HEK293 (cell line): ENCODE measurements at regions not wholly inside any gene's neighbourhood (a gene's known extent, or its start where the extent isn't known, plus 50 kb on each side); places are given as distances from the start of the nearest gene placed in this dataset.

ENCODE experiments used
- CTCF ChIA-PET: fragments of 350-600 bp; formaldehyde crosslinking; extraction: SDS; loops from one replicate; lab custom pipeline; 2021; ENCODE audit warnings: antibody characterized with exemption; lab: Yijun Ruan, JAX
- POLR2A ChIA-PET: fragments of 300-600 bp; formaldehyde crosslinking; extraction: SDS; loops from one replicate; lab custom pipeline; 2020; ENCODE audit warnings: antibody characterized with exemption, inconsistent platforms; lab: Yijun Ruan, JAX
- H3K27ac ChIP-seq: fragments of 200-500 bp; sonication (Bioruptor generic); 2 replicates; pipeline ENCODE4 v1.5.1; 2014; ENCODE audit warnings: low read depth, low read length, control low read depth, inconsistent platforms; ENCODE audit errors: extremely low read depth
- H3K36me3 ChIP-seq, 2 experiments: fragments of 200-500 bp in 1 of 2; sonication (Bioruptor generic) in 1 of 2; 1 replicate in 1 of 2; 2 replicates in 1 of 2; pipeline ENCODE4 v1.5.1; 2014 to 2017; ENCODE audit warnings: inconsistent platforms in 2 of 2, low read length in 2 of 2; ENCODE audit not compliant: control insufficient read depth in 2 of 2, insufficient read depth in 1 of 2
- H3K4me1 ChIP-seq: fragments of 200-500 bp; sonication (Bioruptor generic); 2 replicates; pipeline ENCODE4 v1.5.1; 2014; ENCODE audit warnings: mild to moderate bottlenecking, low read length, inconsistent platforms; ENCODE audit not compliant: control insufficient read depth, insufficient read depth
- H3K4me3 ChIP-seq: 2 replicates; pipeline ENCODE4 v1.5.1; 2011; ENCODE audit warnings: low read depth, mild to moderate bottlenecking, control low read depth, low read length, moderate library complexity
- H3K9me3 ChIP-seq: fragments of 200-500 bp; sonication (Bioruptor generic); 2 replicates; pipeline ENCODE4 v1.5.1; 2014; ENCODE audit warnings: low read depth, low read length, inconsistent platforms; ENCODE audit not compliant: control insufficient read depth, insufficient read depth
- ELK4 ChIP-seq: IDR thresholded peaks from 2 replicates; pipeline ENCODE4 v1.6.1; 2011; ENCODE audit warnings: mild to moderate bottlenecking, low read depth, low read length, borderline replicate concordance
- FEZF1 ChIP-seq: fragments of 450-650 bp; formaldehyde crosslinking; IDR thresholded peaks from 2 replicates; pipeline ENCODE4 v1.5.1; 2016; ENCODE audit warnings: missing biosample characterization, missing genetic modification characterization
- GLIS1 ChIP-seq: fragments of 450-650 bp; formaldehyde crosslinking; IDR thresholded peaks from 2 replicates; pipeline ENCODE4 v1.5.1; 2016; ENCODE audit warnings: missing biosample characterization, missing genetic modification characterization
- IKZF3 ChIP-seq: fragments of 450-650 bp; IDR thresholded peaks from 2 replicates; pipeline ENCODE4 v1.5.0; 2018; ENCODE audit warnings: missing biosample characterization, mild to moderate bottlenecking, missing genetic modification characterization, moderate library complexity
- KLF1 ChIP-seq: fragments of 450-650 bp; formaldehyde crosslinking; IDR thresholded peaks from 2 replicates; pipeline ENCODE4 v1.5.1; 2016; ENCODE audit warnings: missing biosample characterization, missing genetic modification characterization
- OSR2 ChIP-seq: fragments of 450-650 bp; formaldehyde crosslinking; IDR thresholded peaks from 2 replicates; pipeline ENCODE4 v1.5.1; 2016; ENCODE audit warnings: missing biosample characterization, missing genetic modification characterization
- OVOL3 ChIP-seq: fragments of 450-650 bp; formaldehyde crosslinking; IDR thresholded peaks from 2 replicates; pipeline ENCODE4 v1.5.1; 2016; ENCODE audit warnings: missing biosample characterization, missing genetic modification characterization
- PRDM4 ChIP-seq: fragments of 450-650 bp; formaldehyde crosslinking; IDR thresholded peaks from 2 replicates; pipeline ENCODE4 v1.5.1; 2017; ENCODE audit warnings: missing biosample characterization, missing genetic modification characterization
- PRDM6 ChIP-seq: fragments of 450-650 bp; formaldehyde crosslinking; IDR thresholded peaks from 2 replicates; pipeline ENCODE4 v1.5.1; 2017; ENCODE audit warnings: missing biosample characterization, missing genetic modification characterization
- YY1 ChIP-seq: fragments of 450-650 bp; formaldehyde crosslinking; IDR thresholded peaks from 2 replicates; pipeline ENCODE4 v1.5.1; 2018; ENCODE audit warnings: missing biosample characterization, missing genetic modification characterization
- ZBTB1 ChIP-seq: fragments of 450-650 bp; formaldehyde crosslinking; IDR thresholded peaks from 2 replicates; pipeline ENCODE4 v1.5.1; 2016; ENCODE audit warnings: missing biosample characterization, missing genetic modification characterization
- ZBTB44 ChIP-seq: fragments of 450-650 bp; IDR thresholded peaks from 2 replicates; pipeline ENCODE4 v1.5.1; 2018; ENCODE audit warnings: missing biosample characterization, mild to moderate bottlenecking, missing genetic modification characterization
- ZBTB7A ChIP-seq: fragments of 450-650 bp; formaldehyde crosslinking; IDR thresholded peaks from 2 replicates; pipeline ENCODE4 v1.5.1; 2016; ENCODE audit warnings: low read depth, missing biosample characterization, missing genetic modification characterization
- ZBTB8A ChIP-seq: fragments of 450-650 bp; formaldehyde crosslinking; IDR thresholded peaks from 2 replicates; pipeline ENCODE4 v1.5.1; 2016; ENCODE audit warnings: missing biosample characterization, missing genetic modification characterization
- ZIC2 ChIP-seq: fragments of 450-650 bp; formaldehyde crosslinking; IDR thresholded peaks from 2 replicates; pipeline ENCODE4 v1.5.1; 2016; ENCODE audit warnings: missing biosample characterization, missing genetic modification characterization
- ZNF114 ChIP-seq: fragments of 450-650 bp; formaldehyde crosslinking; IDR thresholded peaks from 2 replicates; pipeline ENCODE4 v1.5.0; 2017; ENCODE audit warnings: missing biosample characterization, missing genetic modification characterization
- ZNF18 ChIP-seq: fragments of 450-650 bp; formaldehyde crosslinking; IDR thresholded peaks from 2 replicates; pipeline ENCODE4 v1.5.1; 2016; ENCODE audit warnings: missing biosample characterization, missing genetic modification characterization
- ZNF23 ChIP-seq: fragments of 450-650 bp; formaldehyde crosslinking; IDR thresholded peaks from 2 replicates; pipeline ENCODE4 v1.5.1; 2016; ENCODE audit warnings: missing biosample characterization, missing genetic modification characterization, borderline replicate concordance
- ZNF248 ChIP-seq: fragments of 450-650 bp; formaldehyde crosslinking; IDR thresholded peaks from 2 replicates; pipeline ENCODE4 v1.5.1; 2017; ENCODE audit warnings: missing biosample characterization, missing genetic modification characterization
- ZNF501 ChIP-seq: fragments of 450-650 bp; formaldehyde crosslinking; IDR thresholded peaks from 2 replicates; pipeline ENCODE4 v1.5.1; 2016; ENCODE audit warnings: missing biosample characterization, missing genetic modification characterization
- ZNF549 ChIP-seq: fragments of 450-650 bp; IDR thresholded peaks from 2 replicates; pipeline ENCODE4 v1.5.1; 2018; ENCODE audit warnings: missing biosample characterization, missing genetic modification characterization, mild to moderate bottlenecking, inconsistent platforms, moderate library complexity
- ZNF623 ChIP-seq: fragments of 450-650 bp; formaldehyde crosslinking; IDR thresholded peaks from 2 replicates; pipeline ENCODE4 v1.5.1; 2016; ENCODE audit warnings: missing biosample characterization, missing genetic modification characterization
- ZNF624 ChIP-seq: fragments of 450-650 bp; formaldehyde crosslinking; IDR thresholded peaks from 2 replicates; pipeline ENCODE4 v1.5.1; 2017; ENCODE audit warnings: missing biosample characterization, missing genetic modification characterization
- ZNF777 ChIP-seq: fragments of 450-650 bp; formaldehyde crosslinking; IDR thresholded peaks from 2 replicates; pipeline ENCODE4 v1.5.1; 2017; ENCODE audit warnings: missing biosample characterization, missing genetic modification characterization, borderline replicate concordance
- ZNF843 ChIP-seq: fragments of 450-650 bp; formaldehyde crosslinking; IDR thresholded peaks from 2 replicates; pipeline ENCODE4 v1.5.1; 2016; ENCODE audit warnings: missing biosample characterization, missing genetic modification characterization
- ZSCAN30 ChIP-seq: fragments of 450-650 bp; IDR thresholded peaks from 2 replicates; pipeline ENCODE4 v1.5.1; 2018; ENCODE audit warnings: missing biosample characterization, mild to moderate bottlenecking, missing genetic modification characterization, moderate library complexity

- TF ChIP-seq ZNF777, result no peak
- TF ChIP-seq KLF1 (tag by site-specific recombination), result no peak
- no peak for TF ChIP-seq ZNF23 (tag by site-specific recombination)
- no peak for TF ChIP-seq ZNF114 (tag by site-specific recombination)
- TF ChIP-seq ZNF501, result no peak
- TF ChIP-seq ZBTB1 (tag by site-specific recombination), result no peak
- TF ChIP-seq ZNF549 (tag by site-specific recombination), result no peak
- no peak for TF ChIP-seq ZNF623 (tag by site-specific recombination)
- TF ChIP-seq ZBTB7A (tag by site-specific recombination), result no peak
Measured at GRCh38 chr20:47968541-47969310, 183.4 kb upstream of the SULF2 start (continued).

- Histone ChIP-seq H3K9me3 (no peaks in the 10 kb centered on the region), H3K36me3 (no peaks in the 10 kb centered on the region), H3K4me3 (no peak overlapping the region), H3K4me1 (no peaks in the 10 kb centered on the region), H3K27ac (no peak overlapping the region)
- ChIA-PET POLR2A (no interaction called here), CTCF (no interaction called here)
- peak; percentile 64; the same call in 1 of the 2 replicates for TF ChIP-seq OSR2 (tag by site-specific recombination)
- 0 out of 2 replicates have a peak, but pooled peaks have one; percentile 18 for TF ChIP-seq ZNF843 (tag by site-specific recombination)
- peak; percentile 65; the same call in 1 of the 2 replicates for TF ChIP-seq ZNF18 (tag by site-specific recombination)
- TF ChIP-seq FEZF1 (tag by site-specific recombination), result peak; percentile 55; the same call in 1 of the 2 replicates
- TF ChIP-seq ELK4, result no peak
- TF ChIP-seq ZSCAN30 (tag by site-specific recombination), result peak; percentile 68; the same call in 1 of the 2 replicates
- 0 out of 2 replicates have a peak, but pooled peaks have one; percentile 13 for TF ChIP-seq ZBTB8A
- TF ChIP-seq PRDM6 (tag by site-specific recombination), result peak; percentile 85
- TF ChIP-seq YY1 (tag by site-specific recombination), result 0 out of 2 replicates have a peak, but pooled peaks have one; percentile 12
- TF ChIP-seq IKZF3 (tag by site-specific recombination), result peak; percentile 80
- TF ChIP-seq ZNF624, result no peak
- TF ChIP-seq PRDM4 (tag by site-specific recombination), result 0 out of 2 replicates have a peak, but pooled peaks have one; percentile 48
- peak; percentile 85 for TF ChIP-seq OVOL3
- TF ChIP-seq ZIC2 (tag by site-specific recombination), result peak; percentile 93
- TF ChIP-seq ZBTB44 (tag by site-specific recombination), result no peak; the same call in 1 of the 2 replicates
- peak; percentile 74 for TF ChIP-seq GLIS1 (tag by site-specific recombination)
- TF ChIP-seq ZNF248 (tag by site-specific recombination), result no peak
Measured at GRCh38 chr20:47964149-47964548, 178.9 kb upstream of the SULF2 start.
